Fibroblast of skin of abdomen (primary cell): ENCODE measurements at regions not wholly inside any gene's neighbourhood (a gene's known extent, or its start where the extent isn't known, plus 50 kb on each side); places are given as distances from the start of the nearest gene placed in this dataset.
A peak's percentile ranks its signal among the peaks of the same experiment; 100 is the strongest.

Source experiments
- DNase-seq: peaks from one replicate; pipeline ENCODE4 v3.0.0-alpha.2; 2013

GRCh38 chr10:44326474-44327030, 58.3 kb downstream of the CXCL12 start:
- DNase-seq: no peak

GRCh38 chr10:44325596-44326307, 59.1 kb downstream of the CXCL12 start:
- DNase-seq: peak; percentile 61

- DNase-seq: no peak
These were observed 59.7 kb downstream of the CXCL12 start for GRCh38 chr10:44325157-44325556.

- DNase-seq: no peak
These were observed 61.1 kb downstream of the CXCL12 start for GRCh38 chr10:44323838-44324237.

GRCh38 chr10:44322137-44322536, 62.8 kb downstream of the CXCL12 start:
- DNase-seq: no peak

GRCh38 chr10:44320756-44321155, 64.1 kb downstream of the CXCL12 start:
- no peak for DNase-seq

- DNase-seq: no peak
These were observed 67.0 kb downstream of the CXCL12 start for GRCh38 chr10:44317856-44318255.

- DNase-seq: no peak
These were observed 68.0 kb downstream of the CXCL12 start for GRCh38 chr10:44316922-44317215.

- no peak for DNase-seq
These were observed 68.5 kb downstream of the CXCL12 start for GRCh38 chr10:44316187-44316921.

- DNase-seq: no peak
These were observed 70.0 kb downstream of the CXCL12 start for GRCh38 chr10:44314802-44315460.

GRCh38 chr10:44313761-44314165, 71.1 kb downstream of the CXCL12 start:
- DNase-seq: no peak

GRCh38 chr10:44312401-44312800, 72.5 kb downstream of the CXCL12 start:
- no peak for DNase-seq

- DNase-seq: no peak
These were observed 73.3 kb downstream of the CXCL12 start for GRCh38 chr10:44311563-44312051.

GRCh38 chr10:44310762-44311562, 73.9 kb downstream of the CXCL12 start:
- peak; percentile 79 for DNase-seq

GRCh38 chr10:44309939-44310761, 74.7 kb downstream of the CXCL12 start:
- DNase-seq: no peak

- no peak for DNase-seq
These were observed 75.5 kb downstream of the CXCL12 start for GRCh38 chr10:44309361-44309760.

GRCh38 chr10:44308935-44309334, 76.0 kb downstream of the CXCL12 start:
- no peak for DNase-seq

GRCh38 chr10:44307691-44308090, 77.2 kb downstream of the CXCL12 start:
- DNase-seq: no peak

- no peak for DNase-seq
These were observed 78.1 kb downstream of the CXCL12 start for GRCh38 chr10:44306762-44307161.

GRCh38 chr10:44306147-44306710, 78.7 kb downstream of the CXCL12 start:
- peak; percentile 56 for DNase-seq

GRCh38 chr10:44301781-44302355, 83.0 kb downstream of the CXCL12 start:
- DNase-seq: no peak
